GM13977 (cell line): ENCODE measurements at regions not wholly inside any gene's neighbourhood (a gene's known extent, or its start where the extent isn't known, plus 50 kb on each side); places are given as distances from the start of the nearest gene placed in this dataset.
"Not testable (repeated sequence)": the region's sequence is repeated elsewhere in the genome, so short reads cannot be mapped to it uniquely, and the experiment has no call there.

Source experiments
- DNase-seq: peaks from one replicate; pipeline ENCODE4 v3.0.0; 2012; ENCODE audit warnings: low spot score
- in situ Hi-C: fragments of 300-500 bp; cut with MboI; formaldehyde crosslinking; loops from one replicate; pipeline ENCODE4 v1.12.0; 2022; ENCODE audit warnings: low sequenced_read_pairs, low pct_unique_long_range_greater_than_20kb, mixed read lengths, inconsistent platforms; ENCODE audit not compliant: unreplicated experiment
- TF ChIP-seq, protein P1 (sequence below): IDR thresholded peaks from 2 replicates; pipeline ENCODE4 v1.5.1; 2012; ENCODE audit warnings: mild to moderate bottlenecking, control low read depth; ENCODE audit not compliant: insufficient read depth; ENCODE audit errors: extremely low read depth, missing control alignments

DNA sequence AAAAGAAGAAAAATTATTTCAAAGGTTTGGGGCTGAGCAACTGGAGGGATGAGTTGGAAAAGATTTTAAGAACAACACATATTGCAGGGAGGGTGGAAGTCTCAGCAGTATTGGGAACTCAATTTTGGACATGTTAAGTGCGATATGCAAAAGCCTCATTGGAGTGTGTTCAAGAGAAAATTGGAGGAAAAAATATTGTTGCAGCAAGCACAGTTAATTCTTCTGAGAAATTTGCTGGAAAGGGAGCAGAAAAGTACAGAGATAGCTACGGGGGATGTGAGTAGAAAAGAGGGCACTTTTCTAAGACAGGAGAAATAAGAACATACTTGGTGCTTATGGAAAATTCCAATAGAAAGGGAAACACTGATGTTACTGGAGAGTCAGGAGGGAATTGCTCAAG is 59.8 kb upstream of the MAGI2 start:
- in situ Hi-C loops: no loop called here
- no peak for DNase-seq
- TF ChIP-seq, protein P1, sequence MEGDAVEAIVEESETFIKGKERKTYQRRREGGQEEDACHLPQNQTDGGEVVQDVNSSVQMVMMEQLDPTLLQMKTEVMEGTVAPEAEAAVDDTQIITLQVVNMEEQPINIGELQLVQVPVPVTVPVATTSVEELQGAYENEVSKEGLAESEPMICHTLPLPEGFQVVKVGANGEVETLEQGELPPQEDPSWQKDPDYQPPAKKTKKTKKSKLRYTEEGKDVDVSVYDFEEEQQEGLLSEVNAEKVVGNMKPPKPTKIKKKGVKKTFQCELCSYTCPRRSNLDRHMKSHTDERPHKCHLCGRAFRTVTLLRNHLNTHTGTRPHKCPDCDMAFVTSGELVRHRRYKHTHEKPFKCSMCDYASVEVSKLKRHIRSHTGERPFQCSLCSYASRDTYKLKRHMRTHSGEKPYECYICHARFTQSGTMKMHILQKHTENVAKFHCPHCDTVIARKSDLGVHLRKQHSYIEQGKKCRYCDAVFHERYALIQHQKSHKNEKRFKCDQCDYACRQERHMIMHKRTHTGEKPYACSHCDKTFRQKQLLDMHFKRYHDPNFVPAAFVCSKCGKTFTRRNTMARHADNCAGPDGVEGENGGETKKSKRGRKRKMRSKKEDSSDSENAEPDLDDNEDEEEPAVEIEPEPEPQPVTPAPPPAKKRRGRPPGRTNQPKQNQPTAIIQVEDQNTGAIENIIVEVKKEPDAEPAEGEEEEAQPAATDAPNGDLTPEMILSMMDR: no peak

DNA sequence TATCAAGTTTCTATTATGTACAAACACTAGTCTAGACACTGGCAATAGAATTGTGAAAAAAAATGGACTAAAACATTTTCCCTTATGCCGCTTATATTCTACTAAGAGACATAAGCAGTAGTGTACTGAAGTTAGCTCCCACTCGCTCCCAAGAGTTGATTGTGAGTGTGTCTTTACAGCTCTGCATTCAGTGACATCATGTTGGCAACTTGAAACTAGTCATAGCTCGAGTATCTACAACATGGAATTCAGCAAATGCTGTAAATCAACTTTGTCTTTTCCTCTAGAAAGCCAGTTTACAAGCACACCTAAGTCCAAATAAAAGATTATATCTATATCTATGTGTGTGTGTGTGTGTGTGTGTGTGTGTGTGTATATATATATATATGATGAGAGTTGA is 58.8 kb upstream of the MAGI2 start:
- TF ChIP-seq, protein P1: no peak
- in situ Hi-C loops: no loop called here
- no peak for DNase-seq

DNA sequence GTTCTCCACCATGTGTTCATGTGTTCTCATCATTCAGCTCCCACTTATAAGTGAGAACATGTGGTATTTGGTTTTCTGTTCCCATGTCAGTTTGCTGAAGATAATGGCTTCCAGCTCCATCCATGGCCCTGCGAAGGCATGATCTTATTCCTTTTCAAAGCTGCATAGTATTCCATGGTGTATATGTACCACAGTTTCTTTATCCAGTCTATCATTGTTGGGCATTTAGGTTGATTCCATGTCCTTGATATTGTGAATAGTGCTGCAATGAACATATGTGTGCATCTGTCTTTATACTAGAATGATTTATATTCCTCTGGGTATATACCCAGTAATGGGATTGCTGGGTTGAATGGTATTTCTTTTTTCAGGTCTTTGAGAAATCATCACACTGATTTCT is 57.6 kb upstream of the MAGI2 start:
- in situ Hi-C loops: not testable (repeated sequence)

DNA sequence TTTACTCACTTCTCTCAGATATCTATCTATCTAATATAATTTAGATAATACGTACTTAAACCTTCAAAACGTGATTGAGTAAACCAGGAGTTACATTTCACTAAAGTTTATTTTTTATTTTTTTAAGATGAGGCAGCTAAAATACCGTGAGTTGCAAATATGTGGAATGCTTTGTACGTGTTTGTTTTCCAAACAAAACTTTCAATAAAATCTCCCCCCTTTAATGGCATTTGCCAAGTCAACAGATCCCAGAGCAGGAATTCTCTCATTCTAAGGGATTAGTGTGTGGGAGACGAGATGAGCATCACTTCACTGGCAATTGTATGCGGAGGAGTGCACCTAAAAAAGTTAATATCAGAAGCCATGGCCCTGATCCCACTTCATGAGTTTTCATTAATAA is 53.7 kb upstream of the MAGI2 start:
- no peak for DNase-seq
- TF ChIP-seq, protein P1: no peak
- in situ Hi-C loops: no loop called here

More for the DNA sequence above, 57.6 kb upstream of the MAGI2 start:
- not testable (repeated sequence) for DNase-seq

DNA sequence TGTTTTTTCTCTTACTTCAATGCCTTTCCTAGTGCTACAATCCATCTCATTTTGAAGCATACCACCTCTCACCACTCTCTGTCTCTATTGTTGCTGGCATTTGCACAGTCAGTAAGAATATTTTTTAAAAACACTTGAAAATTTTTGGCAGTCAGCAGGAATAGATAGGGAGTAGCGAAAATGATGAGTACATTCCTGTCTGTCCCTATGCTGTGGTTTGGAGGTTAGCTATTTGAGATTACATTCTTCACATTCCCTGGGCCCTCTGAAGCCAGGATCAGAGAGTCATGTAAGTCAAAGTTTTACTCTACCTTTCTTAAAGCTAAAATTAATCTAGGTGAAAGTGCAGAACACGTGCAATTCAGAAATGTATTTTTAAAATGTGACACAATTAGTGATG is 53.0 kb upstream of the MAGI2 start:
- TF ChIP-seq, protein P1: no peak
- DNase-seq: no peak
- in situ Hi-C loops: no loop called here

DNA sequence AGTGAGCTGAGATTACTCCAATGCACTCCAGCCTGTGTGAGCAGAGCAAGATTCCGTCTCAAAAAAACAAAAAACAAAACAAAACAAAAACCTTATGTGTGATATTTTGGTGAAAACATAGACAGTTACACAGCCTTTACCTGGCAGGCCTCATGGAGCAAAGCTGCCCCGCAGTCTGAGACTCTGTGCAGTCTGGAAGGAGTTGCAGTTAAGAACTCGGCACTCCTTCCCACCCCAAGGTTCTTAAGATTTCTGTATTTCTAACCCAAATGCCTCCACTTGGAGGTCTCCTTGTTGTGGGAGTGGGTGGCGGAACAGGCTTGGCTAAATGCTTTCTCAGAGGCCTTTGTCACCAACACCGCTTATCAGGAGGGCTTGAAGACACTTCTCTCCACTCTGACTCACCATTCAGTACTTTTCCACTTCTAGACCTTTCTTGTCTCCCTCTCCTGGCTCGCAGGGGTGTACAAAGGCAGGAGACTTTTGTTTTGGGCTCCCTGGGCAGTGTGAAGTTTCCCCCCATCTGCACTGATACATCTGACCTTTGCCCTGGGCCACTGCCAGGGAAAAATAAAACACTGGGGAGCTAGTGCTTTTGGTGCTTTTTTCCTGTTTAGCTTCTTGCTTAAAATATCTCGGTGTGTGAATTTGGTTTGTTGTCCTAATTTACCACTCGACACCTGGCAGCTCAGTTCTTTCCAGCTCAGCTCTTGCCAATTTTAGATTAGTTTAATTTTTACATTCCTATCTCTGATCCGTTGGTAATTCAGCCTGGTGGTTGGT is 51.3 kb upstream of the MAGI2 start:
- DNase-seq: no peak
- TF ChIP-seq, protein P1: no peak

More for the DNA sequence above, 51.3 kb upstream of the MAGI2 start:
- in situ Hi-C loops: no loop called here
